Suprapubic skin (tissue), 4 donors: ENCODE measurements at regions not wholly inside any gene's neighbourhood (a gene's known extent, or its start where the extent isn't known, plus 50 kb on each side); places are given as distances from the start of the nearest gene placed in this dataset.
"Not testable (repeated sequence)": the region's sequence is repeated elsewhere in the genome, so short reads cannot be mapped to it uniquely, and the experiment has no call there.

Experiments
- DNase-seq, 2 donors: peaks; one replicate each; pipeline ENCODE4 v3.0.0-alpha.2; 2019; ENCODE audit warnings: low spot score in 2 of 2
- H3K27ac ChIP-seq: fragments of 200-600 bp; sonication (generic); one replicate; pipeline ENCODE4 v1.5.1; 2019
- H3K27me3 ChIP-seq: fragments of 200-600 bp; sonication (generic); one replicate; pipeline ENCODE4 v1.5.1; 2019
- H3K36me3 ChIP-seq: fragments of 200-600 bp; sonication (generic); one replicate; pipeline ENCODE4 v1.5.1; 2019
- H3K4me1 ChIP-seq: fragments of 200-600 bp; sonication (generic); one replicate; pipeline ENCODE4 v1.5.1; 2019
- H3K4me3 ChIP-seq: fragments of 200-600 bp; sonication (generic); one replicate; pipeline ENCODE4 v1.5.1; 2019; ENCODE audit warnings: mild to moderate bottlenecking
- H3K9me3 ChIP-seq: fragments of 200-600 bp; sonication (generic); one replicate; pipeline ENCODE4 v1.5.1; 2019
- EP300 ChIP-seq: sonication (generic); formaldehyde crosslinking; IDR thresholded peaks from one replicate; pipeline ENCODE4 v1.6.1; 2017; ENCODE audit warnings: antibody characterized with exemption
- POLR2A ChIP-seq, 2 donors: fragments of 450-650 bp; IDR thresholded peaks; one replicate each; pipeline ENCODE4 v1.6.1; 2017; ENCODE audit warnings: antibody characterized with exemption in 2 of 2, mild to moderate bottlenecking in 2 of 2, moderate library complexity in 2 of 2
- POLR2AphosphoS5 ChIP-seq, 3 donors: sonication (generic); formaldehyde crosslinking; IDR thresholded peaks; one replicate each; pipeline ENCODE4 v1.6.1; 2017; ENCODE audit warnings: antibody characterized with exemption in 3 of 3
- WGBS: methylation state at CpG from one replicate; pipeline ENCODE4 v1.1.5; 2018; 5-methylcytosine and 5-hydroxymethylcytosine counted together
- TF ChIP-seq, protein P1 (sequence below), 2 donors: fragments of 200-600 bp in 1 of 2; fragments of 450-650 bp in 1 of 2; sonication (generic) in 1 of 2; IDR thresholded peaks; one replicate each; pipeline ENCODE4 v1.5.1; 2016 to 2019; ENCODE audit warnings: antibody characterized with exemption in 2 of 2, mild to moderate bottlenecking in 1 of 2, moderate library complexity in 1 of 2

GRCh38 chr2:61736953-61737352 is 116.9 kb downstream of the FAM161A start:
- H3K4me3 ChIP-seq = no peak overlapping the region
- H3K4me1 ChIP-seq = no peaks in the 10 kb centered on the region
- H3K27me3 ChIP-seq = no peaks in the 10 kb centered on the region
- 89% methylated on average over 4 of the region's 4 CpGs for WGBS
- no peak for TF ChIP-seq EP300
- H3K9me3 ChIP-seq = no peaks in the 10 kb centered on the region
- no peak for DNase-seq
- no peaks in the 10 kb centered on the region for H3K36me3 ChIP-seq
- H3K27ac ChIP-seq = no peak overlapping the region

GRCh38 chr2:61733563-61733962 is 120.3 kb downstream of the FAM161A start:
- TF ChIP-seq POLR2AphosphoS5 (IDR thresholded peaks at IDR 0.05) (no peak), EP300 (no peak), POLR2A (IDR thresholded peaks at IDR 0.05) (no peak)
- TF ChIP-seq, protein P1, sequence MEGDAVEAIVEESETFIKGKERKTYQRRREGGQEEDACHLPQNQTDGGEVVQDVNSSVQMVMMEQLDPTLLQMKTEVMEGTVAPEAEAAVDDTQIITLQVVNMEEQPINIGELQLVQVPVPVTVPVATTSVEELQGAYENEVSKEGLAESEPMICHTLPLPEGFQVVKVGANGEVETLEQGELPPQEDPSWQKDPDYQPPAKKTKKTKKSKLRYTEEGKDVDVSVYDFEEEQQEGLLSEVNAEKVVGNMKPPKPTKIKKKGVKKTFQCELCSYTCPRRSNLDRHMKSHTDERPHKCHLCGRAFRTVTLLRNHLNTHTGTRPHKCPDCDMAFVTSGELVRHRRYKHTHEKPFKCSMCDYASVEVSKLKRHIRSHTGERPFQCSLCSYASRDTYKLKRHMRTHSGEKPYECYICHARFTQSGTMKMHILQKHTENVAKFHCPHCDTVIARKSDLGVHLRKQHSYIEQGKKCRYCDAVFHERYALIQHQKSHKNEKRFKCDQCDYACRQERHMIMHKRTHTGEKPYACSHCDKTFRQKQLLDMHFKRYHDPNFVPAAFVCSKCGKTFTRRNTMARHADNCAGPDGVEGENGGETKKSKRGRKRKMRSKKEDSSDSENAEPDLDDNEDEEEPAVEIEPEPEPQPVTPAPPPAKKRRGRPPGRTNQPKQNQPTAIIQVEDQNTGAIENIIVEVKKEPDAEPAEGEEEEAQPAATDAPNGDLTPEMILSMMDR (IDR thresholded peaks at IDR 0.05) = no peak
- Histone ChIP-seq H3K27ac (no peak overlapping the region), H3K4me1 (no peaks in the 10 kb centered on the region), H3K27me3 (no peaks in the 10 kb centered on the region), H3K4me3 (no peak overlapping the region), H3K36me3 (no peaks in the 10 kb centered on the region), H3K9me3 (no peaks in the 10 kb centered on the region)
- 86% methylated on average over 2 of the region's 2 CpGs for whole genome bisulfite sequencing
- DNase-seq = no peak

- Histone ChIP-seq H3K9me3 (no peaks in the 10 kb centered on the region), H3K36me3 (no peaks in the 10 kb centered on the region), H3K4me3 (no peak overlapping the region), H3K4me1 (no peaks in the 10 kb centered on the region), H3K27me3 (no peaks in the 10 kb centered on the region), H3K27ac (no peak overlapping the region)
- TF ChIP-seq POLR2A (IDR thresholded peaks at IDR 0.05) (no peak), POLR2AphosphoS5 (IDR thresholded peaks at IDR 0.05) (no peak), EP300 (no peak)
- TF ChIP-seq, protein P1 (IDR thresholded peaks at IDR 0.05) = no peak
- DNase-seq = no peak
These were observed 121.1 kb downstream of the FAM161A start for GRCh38 chr2:61732787-61733186.

DNA sequence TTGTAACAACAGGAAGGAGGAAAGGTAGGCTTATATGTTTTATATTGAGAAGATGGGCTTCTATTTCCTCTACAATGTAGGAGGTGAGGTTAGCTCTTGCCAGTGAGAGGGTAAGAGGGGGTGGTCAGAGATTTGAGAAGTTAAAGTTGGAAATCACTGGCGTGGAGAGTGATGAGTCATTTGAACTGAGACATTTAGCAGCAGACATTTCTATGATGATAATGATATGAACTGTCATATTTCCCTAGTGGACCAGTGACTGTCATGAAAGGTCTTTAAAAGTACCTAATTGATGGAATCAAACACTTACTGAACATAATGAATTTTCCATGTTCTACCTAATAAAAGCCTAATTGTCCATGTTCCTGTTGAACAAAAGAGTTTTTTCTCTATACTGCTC is 126.1 kb downstream of the FAM161A start:
- 56% methylated on average over 1 of the region's 1 CpG for WGBS
- H3K27ac ChIP-seq = no peak overlapping the region

GRCh38 chr2:61726456-61727209 is 127.2 kb downstream of the FAM161A start:
- Histone ChIP-seq H3K27ac (no peak overlapping the region), H3K36me3 (no peaks in the 10 kb centered on the region), H3K4me3 (no peak overlapping the region), H3K4me1 (no peaks in the 10 kb centered on the region), H3K9me3 (no peaks in the 10 kb centered on the region), H3K27me3 (no peaks in the 10 kb centered on the region)
- no peak for DNase-seq
- TF ChIP-seq POLR2AphosphoS5 (IDR thresholded peaks at IDR 0.05) (no peak), POLR2A (IDR thresholded peaks at IDR 0.05) (no peak), EP300 (no peak)
- TF ChIP-seq, protein P1 (IDR thresholded peaks at IDR 0.05) = no peak
- 88% methylated on average over 1 of the region's 1 CpG for WGBS

More for the DNA sequence above, 126.1 kb downstream of the FAM161A start:
- H3K4me3 ChIP-seq = no peak overlapping the region
- H3K36me3 ChIP-seq = no peaks in the 10 kb centered on the region
- H3K9me3 ChIP-seq = no peaks in the 10 kb centered on the region
- DNase-seq = no peak
- TF ChIP-seq EP300 (no peak), POLR2A (IDR thresholded peaks at IDR 0.05) (no peak), POLR2AphosphoS5 (IDR thresholded peaks at IDR 0.05) (no peak)
- TF ChIP-seq, protein P1 (IDR thresholded peaks at IDR 0.05) = no peak
- H3K4me1 ChIP-seq = no peaks in the 10 kb centered on the region
- no peaks in the 10 kb centered on the region for H3K27me3 ChIP-seq

- H3K4me3 ChIP-seq, H3K27me3 ChIP-seq, DNase-seq, H3K27ac ChIP-seq, H3K36me3 ChIP-seq, H3K4me1 ChIP-seq, H3K9me3 ChIP-seq: not testable (repeated sequence)
- 92% methylated on average over 13 of the region's 13 CpGs for WGBS
These were observed 130.5 kb downstream of the FAM161A start for GRCh38 chr2:61723364-61723763.
